Spleen (tissue), 11 donors: ENCODE measurements at regions not wholly inside any gene's neighbourhood (a gene's known extent, or its start where the extent isn't known, plus 50 kb on each side); places are given as distances from the start of the nearest gene placed in this dataset.

ENCODE experiments used
- DNase-seq: peaks from one replicate; pipeline ENCODE4 v3.0.0-alpha.2; 2020
- H3K27ac ChIP-seq, 8 donors: fragments of 200-600 bp; sonication (generic) in 7 of 8; 1 replicate in 4 of 8; 2 replicates in 4 of 8; pipeline versions ENCODE4 v1.5.0 to v1.8.0; 2016 to 2021; ENCODE audit warnings: inconsistent platforms in 4 of 8, mild to moderate bottlenecking in 4 of 8, moderate library complexity in 1 of 8
- H3K27me3 ChIP-seq, 7 donors: fragments of 200-600 bp; sonication (generic) in 6 of 7; replicated peaks in 1 of 7; 1 replicate in 4 of 7; 2 replicates in 3 of 7; pipeline versions ENCODE4 v1.5.0 to v1.8.0; 2016 to 2021; ENCODE audit warnings: inconsistent platforms in 3 of 7, mild to moderate bottlenecking in 1 of 7
- H3K36me3 ChIP-seq, 6 donors: fragments of 200-600 bp; sonication (generic) in 5 of 6; 1 replicate in 4 of 6; 2 replicates in 2 of 6; pipeline versions ENCODE4 v1.5.0 to v1.8.0; 2016 to 2021; ENCODE audit warnings: inconsistent platforms in 2 of 6
- H3K4me1 ChIP-seq, 6 donors: fragments of 200-600 bp; sonication (generic) in 5 of 6; 1 replicate in 3 of 6; 2 replicates in 3 of 6; pipeline versions ENCODE4 v1.5.0 to v1.8.0; 2016 to 2021; ENCODE audit warnings: inconsistent platforms in 3 of 6
- H3K4me3 ChIP-seq, 8 donors: fragments of 200-600 bp; sonication (generic) in 7 of 8; 1 replicate in 4 of 8; 2 replicates in 4 of 8; pipeline versions ENCODE4 v1.5.0 to v1.8.0; 2016 to 2021; ENCODE audit warnings: inconsistent platforms in 4 of 8, mild to moderate bottlenecking in 4 of 8, moderate library complexity in 2 of 8
- H3K9me3 ChIP-seq, 8 donors: fragments of 200-600 bp; sonication (generic) in 7 of 8; 1 replicate in 4 of 8; 2 replicates in 4 of 8; pipeline versions ENCODE4 v1.5.0 to v1.8.0; 2016 to 2021; ENCODE audit warnings: inconsistent platforms in 4 of 8
- CTCF ChIP-seq, 11 experiments: fragments of 200-600 bp in 7 of 11; fragments of 450-650 bp in 4 of 11; sonication (generic) in 4 of 11; IDR thresholded peaks in 8 of 11; conservative IDR thresholded peaks in 3 of 11; 1 replicate in 7 of 11; 2 replicates in 4 of 11; pipeline versions ENCODE4 v1.4.0 to v1.8.0; 2016 to 2021; ENCODE audit warnings: antibody characterized with exemption in 11 of 11, inconsistent platforms in 4 of 11, mild to moderate bottlenecking in 1 of 11
- POLR2A ChIP-seq, 3 donors: fragments of 450-650 bp; IDR thresholded peaks; one replicate each; pipeline ENCODE4 v1.5.1; 2017; ENCODE audit warnings: antibody characterized with exemption in 3 of 3, mild to moderate bottlenecking in 1 of 3
- POLR2AphosphoS5 ChIP-seq, 3 donors: sonication (generic); formaldehyde crosslinking; IDR thresholded peaks; one replicate each; pipeline ENCODE4 v1.5.1; 2017; ENCODE audit warnings: antibody characterized with exemption in 3 of 3
- WGBS, 5 donors: extraction: QIAGEN DNeasy Blood & Tissue Kit in 3 of 5; methylation state at CpG; one replicate each; pipeline versions ENCODE4 v1.1.5 to v1.1.7; 2013 to 2018; 5-methylcytosine and 5-hydroxymethylcytosine counted together
- intact Hi-C: fragments of 100-400 bp; cut with DNase I; formaldehyde crosslinking; loops from one replicate; pipeline ENCODE4 v1.15.0; 2023; ENCODE audit warnings: low total_unique reads
- donor health status: healthy with polysubstance abuse.
- donor health status: DM: no; HTN: no; CAD: no; lungs with moderate emphysema.
- donor health status: DM: no; HTN: no; CAD: no.
- donor health status: Bipolar disorder and iron deficiency.
- donor health status: healthy.
- donor health status: DM: no; HTN: no; CAD: no.
- donor health status: DM: yes; HTN: yes; CAD: no.

GRCh38 chr3:30448450-30449289 is 157.7 kb upstream of the TGFBR2 start:
- H3K36me3 ChIP-seq = no peaks in the 10 kb centered on the region
- intact Hi-C loops = no loop called here
- WGBS, 5 donors = 85 to 92% (median 91%) methylated on average over 5 of the region's 5 CpGs
- H3K4me1 ChIP-seq = no peaks in the 10 kb centered on the region
- no peak overlapping the region for H3K27ac ChIP-seq
- H3K4me3 ChIP-seq = no peak overlapping the region
- no peaks in the 10 kb centered on the region for H3K27me3 ChIP-seq
- peaks cover 0 to 7% (median 0%) of the 10 kb centered on the region in 8 donors for H3K9me3 ChIP-seq
- TF ChIP-seq CTCF (IDR thresholded peaks at IDR 0.05 in 8 of 11, conservative IDR thresholded peaks at IDR 0.05 in 3 of 11) = no peak
- no peak for TF ChIP-seq POLR2AphosphoS5 (IDR thresholded peaks at IDR 0.05)
- TF ChIP-seq POLR2A (IDR thresholded peaks at IDR 0.05) = no peak
- no peak for DNase-seq

GRCh38 chr3:30449290-30449632 is 157.1 kb upstream of the TGFBR2 start:
- H3K36me3 ChIP-seq = no peaks in the 10 kb centered on the region
- H3K9me3 ChIP-seq = peaks cover 0 to 7% (median 0%) of the 10 kb centered on the region in 8 donors
- 89 to 96% (median 91%) methylated on average over 1 of the region's 1 CpG for WGBS, 5 donors
- intact Hi-C loops = no loop called here
- H3K4me3 ChIP-seq = no peak overlapping the region
- no peak for TF ChIP-seq POLR2AphosphoS5 (IDR thresholded peaks at IDR 0.05)
- no peak for TF ChIP-seq POLR2A (IDR thresholded peaks at IDR 0.05)
- no peak for TF ChIP-seq CTCF (IDR thresholded peaks at IDR 0.05 in 8 of 11, conservative IDR thresholded peaks at IDR 0.05 in 3 of 11)
- no peaks in the 10 kb centered on the region for H3K27me3 ChIP-seq
- H3K27ac ChIP-seq = no peak overlapping the region
- DNase-seq = no peak
- no peaks in the 10 kb centered on the region for H3K4me1 ChIP-seq

DNA sequence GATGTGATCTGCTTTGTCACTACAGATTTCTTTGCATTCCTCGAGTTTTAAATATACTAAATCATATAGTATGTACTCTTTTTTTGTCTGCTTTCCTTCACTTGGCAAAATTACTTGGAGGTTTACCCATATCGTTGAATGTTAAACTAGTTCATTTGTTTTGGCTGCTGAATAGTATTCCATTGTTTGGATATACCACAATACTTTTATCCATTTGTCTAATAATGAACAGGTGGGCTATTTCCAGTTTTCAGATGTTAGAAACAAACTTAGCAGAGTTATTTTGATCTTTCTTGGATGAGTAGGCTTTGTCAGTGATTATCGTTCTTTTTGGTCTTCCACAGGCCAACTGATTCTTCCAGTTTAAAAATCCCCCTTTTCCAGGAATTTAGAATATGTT is 154.0 kb upstream of the TGFBR2 start:
- WGBS, 5 donors = 88 to 95% (median 91%) methylated on average over 3 of the region's 3 CpGs
- H3K4me1 ChIP-seq = no peaks in the 10 kb centered on the region
- no peak for DNase-seq
- no peak overlapping the region for H3K27ac ChIP-seq
- peaks cover 0 to 7% (median 0%) of the 10 kb centered on the region in 8 donors for H3K9me3 ChIP-seq
- intact Hi-C loops = no loop called here
- H3K36me3 ChIP-seq = no peaks in the 10 kb centered on the region
- no peaks in the 10 kb centered on the region for H3K27me3 ChIP-seq
- H3K4me3 ChIP-seq = no peak overlapping the region
- TF ChIP-seq POLR2AphosphoS5 (IDR thresholded peaks at IDR 0.05) (no peak), POLR2A (IDR thresholded peaks at IDR 0.05) (no peak)

DNA sequence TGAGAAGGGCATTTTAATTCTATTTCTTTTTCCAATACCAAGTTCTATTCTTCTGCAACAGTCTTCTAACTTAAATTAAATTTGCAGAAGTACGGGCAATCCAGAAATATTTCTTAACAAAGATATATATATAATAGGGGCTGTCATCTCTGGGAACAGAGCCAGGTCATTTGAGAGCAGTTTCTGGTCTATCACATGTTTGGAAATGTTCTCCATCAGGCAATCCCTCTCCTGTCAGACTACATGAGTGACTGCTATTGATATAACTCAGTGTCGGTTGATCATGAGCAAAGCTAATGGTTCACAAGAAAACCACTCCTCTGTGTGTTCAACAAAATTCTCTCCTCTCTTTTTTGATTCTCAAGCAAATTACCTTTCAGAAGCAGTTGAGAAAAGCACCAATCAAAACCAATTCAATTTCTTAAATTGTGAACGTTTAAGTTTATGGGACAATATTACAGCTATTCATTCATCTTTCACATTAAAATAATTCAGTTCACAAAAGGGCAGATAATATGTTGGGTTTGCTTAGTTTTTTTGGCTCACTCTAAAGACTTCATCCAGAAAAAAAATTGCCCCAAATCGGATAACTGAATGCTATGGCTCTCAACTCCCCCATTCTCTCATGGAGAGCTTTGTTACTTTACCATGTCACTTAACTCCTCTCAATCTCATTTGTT is 152.9 kb upstream of the TGFBR2 start:
- Histone ChIP-seq H3K4me3 (no peak overlapping the region), H3K27me3 (no peaks in the 10 kb centered on the region), H3K36me3 (no peaks in the 10 kb centered on the region), H3K27ac (peak overlapping the region in 2 of 8 donors; percentile 11 to 17), H3K9me3 (peaks cover 0 to 7% (median 0%) of the 10 kb centered on the region in 8 donors), H3K4me1 (no peaks in the 10 kb centered on the region)
- no peak for TF ChIP-seq CTCF (IDR thresholded peaks at IDR 0.05 in 8 of 11, conservative IDR thresholded peaks at IDR 0.05 in 3 of 11)
- TF ChIP-seq POLR2AphosphoS5 (IDR thresholded peaks at IDR 0.05) = no peak
- TF ChIP-seq POLR2A (IDR thresholded peaks at IDR 0.05) = no peak
- no peak for DNase-seq
- intact Hi-C loops = no loop called here
- WGBS, 5 donors = 50 to 59% (median 54%) methylated on average over 4 of the region's 4 CpGs
